ENCODE measurements at regions not wholly inside any gene's neighbourhood (a gene's known extent, or its start where the extent isn't known, plus 50 kb on each side); places are given as distances from the start of the nearest gene placed in this dataset.
A peak's percentile ranks its signal among the peaks of the same experiment; 100 is the strongest.

DNA sequence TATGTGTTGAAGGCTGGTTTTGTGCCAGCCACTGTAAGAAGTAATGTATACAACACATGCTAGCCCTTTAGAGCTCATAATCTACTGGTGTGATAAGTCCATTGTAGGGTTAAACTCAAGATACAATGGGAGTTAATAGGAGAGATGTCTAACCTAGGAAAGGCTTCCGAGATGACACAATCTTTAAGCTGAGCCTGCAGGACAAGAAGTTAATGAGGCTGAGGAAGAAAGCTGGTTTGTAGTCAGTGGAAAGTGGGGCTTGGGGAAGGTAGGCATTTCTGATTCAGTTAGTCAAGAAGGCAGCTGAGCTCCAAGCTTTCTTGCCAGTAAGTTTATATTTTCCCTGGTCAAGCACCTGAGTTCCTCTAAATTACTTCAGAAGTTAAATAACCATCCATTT is 83.0 kb upstream of the TGFBR2 start:
- Histone ChIP-seq H3K4me3 (no peak overlapping the region), H3K9me3 (no peaks in the 10 kb centered on the region), H3K4me1 (peaks cover 7% of the 10 kb centered on the region), H3K27me3 (no peaks in the 10 kb centered on the region), H3K27ac (no peak overlapping the region), H3K36me3 (no peaks in the 10 kb centered on the region)
- DNase-seq (ENCODE audit: extremely low spot score in 2 of 2), result no peak
- intact Hi-C loops (cut with DNase I), result loop anchor here (10.0 kb wide), 1 partner anchor 81 kb away; the partner anchor contains the start of gene TGFBR2
- no peak for TF ChIP-seq CTCF (IDR thresholded peaks at IDR 0.05)
- TF ChIP-seq POLR2AphosphoS5 (IDR thresholded peaks at IDR 0.05; ENCODE audit: insufficient read depth in 1 of 2, low read depth in 1 of 2), result no peak
- TF ChIP-seq POLR2A (IDR thresholded peaks at IDR 0.05), result no peak

DNA sequence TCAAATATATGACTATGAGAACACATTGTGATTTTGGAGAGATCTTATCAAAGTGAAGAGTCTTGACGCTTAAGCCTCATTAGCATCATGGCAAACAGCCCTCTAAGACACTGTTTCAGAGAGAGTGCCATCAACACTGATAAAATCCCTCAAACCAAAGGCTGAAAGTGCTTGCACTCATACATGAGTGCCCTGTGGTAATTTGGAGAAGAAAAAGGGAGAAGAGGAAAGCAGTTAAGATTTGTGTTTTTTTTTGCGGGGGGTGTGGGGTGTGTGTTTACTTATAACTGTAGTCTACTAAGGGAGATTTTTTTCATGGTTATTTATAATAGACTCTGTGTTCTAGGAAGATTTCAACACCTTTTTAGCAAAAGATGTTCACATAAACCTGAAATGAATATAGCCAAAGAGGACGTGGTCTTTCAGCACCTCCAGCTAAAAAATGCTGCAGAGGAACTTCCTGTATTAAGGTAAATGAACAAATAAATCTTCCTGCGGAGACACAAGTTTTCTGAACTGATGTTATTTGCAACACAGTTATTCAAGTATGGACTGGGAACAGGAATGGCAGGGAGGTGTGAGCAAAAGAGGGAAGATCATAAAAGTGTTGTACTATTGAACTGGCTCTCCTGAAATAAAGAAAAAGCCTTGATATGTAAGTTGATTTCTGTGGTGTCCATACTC is 81.9 kb upstream of the TGFBR2 start:
- Histone ChIP-seq H3K4me1 (no peaks in the 10 kb centered on the region), H3K4me3 (no peak overlapping the region), H3K9me3 (no peaks in the 10 kb centered on the region), H3K27ac (no peak overlapping the region), H3K27me3 (no peaks in the 10 kb centered on the region), H3K36me3 (no peaks in the 10 kb centered on the region)
- TF ChIP-seq POLR2A (IDR thresholded peaks at IDR 0.05), result no peak
- TF ChIP-seq POLR2AphosphoS5 (IDR thresholded peaks at IDR 0.05; ENCODE audit: insufficient read depth in 1 of 2, low read depth in 1 of 2), result no peak
- no peak for TF ChIP-seq CTCF (IDR thresholded peaks at IDR 0.05)
- no peak for DNase-seq (ENCODE audit: extremely low spot score in 2 of 2)
- intact Hi-C loops (cut with DNase I), result loop anchor here (10.0 kb wide), 1 partner anchor 80 kb away; the partner anchor contains the start of gene TGFBR2

- H3K4me1 ChIP-seq, result no peaks in the 10 kb centered on the region
- DNase-seq (ENCODE audit: extremely low spot score in 2 of 2), result no peak
- TF ChIP-seq CTCF (IDR thresholded peaks at IDR 0.05) (no peak), POLR2AphosphoS5 (IDR thresholded peaks at IDR 0.05; ENCODE audit: insufficient read depth in 1 of 2, low read depth in 1 of 2) (no peak), POLR2A (IDR thresholded peaks at IDR 0.05) (no peak)
- no peaks in the 10 kb centered on the region for H3K9me3 ChIP-seq
- no peaks in the 10 kb centered on the region for H3K27me3 ChIP-seq
- no peaks in the 10 kb centered on the region for H3K36me3 ChIP-seq
- no peak overlapping the region for H3K4me3 ChIP-seq
- intact Hi-C loops (cut with DNase I), result loop anchor here (10.0 kb wide), 1 partner anchor 79 kb away; the partner anchor contains the start of gene TGFBR2
- H3K27ac ChIP-seq, result no peak overlapping the region
Observed at GRCh38 chr3:30526031-30526430, 80.4 kb upstream of the TGFBR2 start.

- Histone ChIP-seq H3K4me1 (no peaks in the 10 kb centered on the region), H3K4me3 (no peak overlapping the region), H3K27ac (no peak overlapping the region), H3K9me3 (no peaks in the 10 kb centered on the region), H3K36me3 (no peaks in the 10 kb centered on the region), H3K27me3 (no peaks in the 10 kb centered on the region)
- no peak for TF ChIP-seq POLR2AphosphoS5 (IDR thresholded peaks at IDR 0.05; ENCODE audit: insufficient read depth in 1 of 2, low read depth in 1 of 2)
- no peak for TF ChIP-seq CTCF (IDR thresholded peaks at IDR 0.05)
- no peak for TF ChIP-seq POLR2A (IDR thresholded peaks at IDR 0.05)
- DNase-seq (ENCODE audit: extremely low spot score in 2 of 2), result no peak
- intact Hi-C loops (cut with DNase I), result loop anchor here (10.0 kb wide), 1 partner anchor 78 kb away; the partner anchor contains the start of gene TGFBR2
Observed at GRCh38 chr3:30527186-30527585, 79.2 kb upstream of the TGFBR2 start.

- peak in 1 of 2 donors; percentile 62 for TF ChIP-seq POLR2AphosphoS5 (IDR thresholded peaks at IDR 0.05; ENCODE audit: insufficient read depth in 1 of 2, low read depth in 1 of 2)
- no peak for TF ChIP-seq POLR2A (IDR thresholded peaks at IDR 0.05)
- no peak for TF ChIP-seq CTCF (IDR thresholded peaks at IDR 0.05)
- Histone ChIP-seq H3K36me3 (no peaks in the 10 kb centered on the region), H3K27ac (no peak overlapping the region), H3K9me3 (no peaks in the 10 kb centered on the region), H3K27me3 (no peaks in the 10 kb centered on the region), H3K4me3 (no peak overlapping the region), H3K4me1 (no peaks in the 10 kb centered on the region)
- DNase-seq (ENCODE audit: extremely low spot score in 2 of 2), result no peak
- intact Hi-C loops (cut with DNase I), result loop anchor here (10.0 kb wide), 1 partner anchor 77 kb away; the partner anchor contains the start of gene TGFBR2
Observed at GRCh38 chr3:30527720-30528119, 78.7 kb upstream of the TGFBR2 start.
